A549 (cell line): ENCODE measurements at regions not wholly inside any gene's neighbourhood (a gene's known extent, or its start where the extent isn't known, plus 50 kb on each side); places are given as distances from the start of the nearest gene placed in this dataset.

ENCODE experiments used
- ATAC-seq, 2 experiments: fragments of 200-7000 bp in 1 of 2; fragments of >200 bp in 1 of 2; cut with Nextera tagmentation in 1 of 2; cut with Tn5 transposase in 1 of 2; 3 replicates each; pipeline versions ENCODE4 v1.8.0 to v1.9.1; 2018 to 2020; ENCODE audit warnings: mild to moderate bottlenecking in 1 of 2, moderate library complexity in 1 of 2
- CTCF ChIA-PET: fragments of 300-600 bp; sonication (Branson Sonifier 250); formaldehyde crosslinking; extraction: SDS; loops from one replicate; lab custom pipeline; 2021; ENCODE audit warnings: antibody characterized with exemption, inconsistent platforms; lab: Yijun Ruan, JAX
- POLR2A ChIA-PET: fragments of 350-600 bp; formaldehyde crosslinking; extraction: SDS; loops from one replicate; lab custom pipeline; 2021; ENCODE audit warnings: antibody characterized with exemption, inconsistent platforms; lab: Yijun Ruan, JAX
- DNase-seq, 2 experiments: peaks; one replicate each; pipeline versions ENCODE4 v3.0.0 to v3.0.0-alpha.2; 2011 to 2016; ENCODE audit warnings: low read depth in 1 of 2, low spot score in 1 of 2
- FAIRE-seq: peaks from 2 replicates; lab custom pipeline; 2011; peaks lifted over from hg19 to GRCh38; lab: Jason Lieb, UNC
- H3K27ac ChIP-seq, 2 experiments: fragments of >200 bp; sonication (Bioruptor Twin); formaldehyde crosslinking; 3 replicates each; pipeline ENCODE4 v1.5.1; 2016 to 2017
- H3K4me1 ChIP-seq: fragments of >200 bp; sonication (Bioruptor Twin); formaldehyde crosslinking; 3 replicates; pipeline ENCODE4 v1.6.1; 2016
- H3K4me2 ChIP-seq: fragments of >200 bp; sonication (Bioruptor Twin); formaldehyde crosslinking; 3 replicates; pipeline ENCODE4 v1.6.1; 2016
- H3K4me3 ChIP-seq: fragments of >200 bp; sonication (Bioruptor Twin); formaldehyde crosslinking; 3 replicates; pipeline ENCODE4 v1.5.1; 2016
- H3K9me3 ChIP-seq: fragments of >200 bp; sonication (Bioruptor Twin); formaldehyde crosslinking; 3 replicates; pipeline ENCODE4 v1.6.1; 2016
- BCL3 ChIP-seq: fragments of >200 bp; sonication (Bioruptor Twin); formaldehyde crosslinking; IDR thresholded peaks from 3 replicates; pipeline ENCODE4 v1.6.1; 2016
- CEBPB ChIP-seq, 2 experiments: fragments of >200 bp in 1 of 2; sonication (Bioruptor Twin) in 1 of 2; formaldehyde crosslinking in 1 of 2; IDR thresholded peaks; 2 replicates each; pipeline ENCODE4 v1.6.1; 2012 to 2016
- CHD4 ChIP-seq: fragments of 200-600 bp; sonication (generic); IDR thresholded peaks from 2 replicates; pipeline ENCODE4 v1.6.1; 2016; ENCODE audit warnings: antibody characterized with exemption, mild to moderate bottlenecking, borderline replicate concordance
- HEYL ChIP-seq: fragments of 250-450 bp; sonication (Bioruptor Pico); IDR thresholded peaks from 2 replicates; pipeline ENCODE4 v1.8.0; 2021; ENCODE audit warnings: mild to moderate bottlenecking, moderate library complexity
- JUN ChIP-seq, 2 experiments: fragments of >200 bp; sonication (Bioruptor Twin); formaldehyde crosslinking; IDR thresholded peaks; 2 replicates in 1 of 2; 3 replicates in 1 of 2; pipeline ENCODE4 v1.6.1; 2016 to 2017
- JUNB ChIP-seq: fragments of >200 bp; sonication (Bioruptor Twin); formaldehyde crosslinking; IDR thresholded peaks from 2 replicates; pipeline ENCODE4 v1.6.1; 2016
- MAX ChIP-seq: IDR thresholded peaks from 2 replicates; pipeline ENCODE4 v1.6.1; 2012
- MYC ChIP-seq: IDR thresholded peaks from 2 replicates; pipeline ENCODE4 v1.6.1; 2012; ENCODE audit warnings: mild to moderate bottlenecking, inconsistent platforms, low read length, improper control_type of control experiment, borderline replicate concordance
- NR3C1 ChIP-seq: fragments of >200 bp; sonication (Bioruptor Twin); formaldehyde crosslinking; IDR thresholded peaks from 3 replicates; pipeline ENCODE4 v1.6.1; 2017
- PHF8 ChIP-seq: fragments of 200-600 bp; sonication (generic); IDR thresholded peaks from 2 replicates; pipeline ENCODE4 v1.6.1; 2016; ENCODE audit warnings: low read depth, mild to moderate bottlenecking, antibody characterized with exemption, moderate library complexity, borderline replicate concordance
- POLR2A ChIP-seq: IDR thresholded peaks from 2 replicates; pipeline ENCODE4 v1.6.1; 2012; ENCODE audit warnings: mild to moderate bottlenecking, low read length
- RAD21 ChIP-seq, 2 experiments: fragments of >200 bp in 1 of 2; sonication (Bioruptor Twin) in 1 of 2; formaldehyde crosslinking in 1 of 2; IDR thresholded peaks in 1 of 2; conservative IDR thresholded peaks in 1 of 2; 2 replicates in 1 of 2; 3 replicates in 1 of 2; pipeline ENCODE4 v1.6.1; 2012 to 2018; ENCODE audit warnings: inconsistent platforms in 1 of 2
- RARB ChIP-seq: fragments of 250-450 bp; sonication (Bioruptor Pico); IDR thresholded peaks from 2 replicates; pipeline ENCODE4 v1.8.0; 2021; ENCODE audit warnings: mild to moderate bottlenecking, moderate library complexity
- RCOR1 ChIP-seq: fragments of 150-350 bp; IDR thresholded peaks from 2 replicates; pipeline ENCODE4 v1.6.1; 2014; ENCODE audit warnings: antibody characterized with exemption, low read length, low read depth
- RFX5 ChIP-seq: fragments of 450-650 bp; IDR thresholded peaks from 2 replicates; pipeline ENCODE4 v1.7.1; 2014; ENCODE audit warnings: antibody characterized with exemption, mild to moderate bottlenecking, moderate library complexity
- SMC3 ChIP-seq: fragments of >200 bp; sonication (Bioruptor Twin); formaldehyde crosslinking; IDR thresholded peaks from 3 replicates; pipeline ENCODE4 v1.6.1; 2018; ENCODE audit warnings: inconsistent platforms
- SREBF2 ChIP-seq: fragments of 450-650 bp; IDR thresholded peaks from 2 replicates; pipeline ENCODE4 v1.6.1; 2014; ENCODE audit warnings: mild to moderate bottlenecking, moderate library complexity
- TP53 ChIP-seq: fragments of 250-450 bp; sonication (Bioruptor Pico); IDR thresholded peaks from 2 replicates; pipeline ENCODE4 v1.5.0; 2021; ENCODE audit warnings: mild to moderate bottlenecking, moderate library complexity
- ZC3H11A ChIP-seq: fragments of 450-650 bp; IDR thresholded peaks from 2 replicates; pipeline ENCODE4 v1.6.1; 2014; ENCODE audit warnings: antibody characterized with exemption, mild to moderate bottlenecking
- ZNF302 ChIP-seq: fragments of 250-450 bp; sonication (Bioruptor Pico); IDR thresholded peaks from 2 replicates; pipeline ENCODE4 v1.9.0; 2021; ENCODE audit warnings: inconsistent platforms, mild to moderate bottlenecking, moderate library complexity
- ZSCAN20 ChIP-seq: fragments of 250-450 bp; sonication (Bioruptor Pico); IDR thresholded peaks from 2 replicates; pipeline ENCODE4 v1.8.0; 2022; ENCODE audit warnings: mild to moderate bottlenecking, moderate library complexity
- WGBS: methylation state at CpG from one replicate; pipeline ENCODE4 v1.1.6; 2017; ENCODE audit errors: missing lambda C conversion rate; 5-methylcytosine and 5-hydroxymethylcytosine counted together
- TF ChIP-seq, protein P1 (sequence below): fragments of 450-650 bp; IDR thresholded peaks from 2 replicates; pipeline ENCODE4 v1.6.1; 2014; ENCODE audit warnings: antibody characterized with exemption

DNA sequence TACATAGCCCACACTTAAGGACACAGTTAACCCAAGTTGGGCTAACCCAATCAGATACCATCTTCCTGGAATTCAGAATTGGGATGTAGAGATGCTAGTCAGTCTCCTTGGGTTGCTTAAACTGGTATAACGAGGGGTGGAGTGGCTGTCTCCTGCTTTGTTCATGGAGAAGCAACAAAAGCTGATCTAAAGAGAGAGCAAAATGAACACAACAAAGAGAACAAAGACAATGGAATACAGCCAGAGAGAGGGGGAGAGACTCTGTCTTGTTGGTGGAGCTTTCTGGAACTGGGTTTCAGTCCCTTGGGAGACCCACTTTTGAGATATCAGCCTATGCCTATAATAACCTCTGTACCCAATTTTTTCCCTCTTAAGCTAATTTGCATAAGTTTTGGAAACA, 138.1 kb downstream of the ATG4C start:
- CTCF ChIA-PET = interaction anchor here (0.6 kb wide), 1 partner anchor 370 kb away, joined by 3 read pairs; no protein-coding TSS in a partner anchor
- ATAC-seq (no peak), DNase-seq (no peak), FAIRE-seq (no peak)
- Histone ChIP-seq H3K27ac (no peak overlapping the region), H3K4me1 (no peaks in the 10 kb centered on the region), H3K4me3 (no peak overlapping the region), H3K4me2 (no peak overlapping the region), H3K9me3 (no peaks in the 10 kb centered on the region)
- TF ChIP-seq BCL3 = no peak
- no peak for TF ChIP-seq JUNB
- no peak for TF ChIP-seq JUN (IDR thresholded peaks at IDR 0.05)
- POLR2A ChIA-PET = no interaction called here
- WGBS = 33% methylated on average over 1 of the region's 1 CpG

DNA sequence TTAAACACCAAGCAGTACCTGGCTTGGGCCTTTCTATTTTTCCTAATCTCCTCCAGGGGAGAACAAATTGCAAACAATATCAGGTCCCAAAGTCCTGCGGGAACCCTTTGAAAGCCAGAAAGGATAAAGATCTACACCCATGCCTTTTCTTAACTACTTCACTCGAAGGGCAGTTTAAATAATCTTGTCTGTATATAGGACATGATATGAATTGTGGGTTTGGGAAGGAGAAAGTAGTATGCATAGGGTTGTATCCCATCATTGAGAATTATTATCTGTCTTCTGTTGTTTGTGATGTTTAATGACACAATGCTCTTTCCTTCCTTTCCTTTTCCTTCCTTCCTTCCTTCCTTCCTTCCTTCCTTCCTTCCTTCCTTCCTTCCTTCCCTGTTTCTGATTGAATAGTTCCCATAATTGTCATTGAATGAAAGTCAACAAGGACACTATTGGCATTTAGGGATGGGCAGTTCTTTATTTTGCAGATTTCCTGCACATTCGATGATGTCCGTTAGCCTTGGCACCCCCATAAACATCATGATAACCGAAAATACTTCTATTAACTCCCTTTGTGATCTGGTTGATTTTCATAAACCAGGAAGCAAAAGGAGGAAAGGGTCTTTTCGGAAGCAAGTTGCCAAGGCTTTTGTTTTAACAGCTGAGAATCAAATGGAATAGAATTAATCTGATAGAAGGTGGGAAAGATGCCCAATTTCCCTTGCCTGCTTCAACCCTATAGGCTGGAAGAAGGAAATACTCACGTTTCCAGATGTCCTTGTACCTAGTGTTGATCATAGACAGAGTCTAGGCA, 141.3 kb downstream of the ATG4C start:
- no peak for ATAC-seq
- Histone ChIP-seq H3K27ac (no peak overlapping the region), H3K4me3 (no peak overlapping the region), H3K4me2 (no peak overlapping the region), H3K9me3 (no peaks in the 10 kb centered on the region), H3K4me1 (no peaks in the 10 kb centered on the region)
- WGBS = 31% methylated on average over 7 of the region's 7 CpGs
- no peak for DNase-seq
- FAIRE-seq = no peak
- TF ChIP-seq, protein P1, sequence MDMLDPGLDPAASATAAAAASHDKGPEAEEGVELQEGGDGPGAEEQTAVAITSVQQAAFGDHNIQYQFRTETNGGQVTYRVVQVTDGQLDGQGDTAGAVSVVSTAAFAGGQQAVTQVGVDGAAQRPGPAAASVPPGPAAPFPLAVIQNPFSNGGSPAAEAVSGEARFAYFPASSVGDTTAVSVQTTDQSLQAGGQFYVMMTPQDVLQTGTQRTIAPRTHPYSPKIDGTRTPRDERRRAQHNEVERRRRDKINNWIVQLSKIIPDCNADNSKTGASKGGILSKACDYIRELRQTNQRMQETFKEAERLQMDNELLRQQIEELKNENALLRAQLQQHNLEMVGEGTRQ = no peak
- TF ChIP-seq SMC3 (no peak), PHF8 (no peak), RCOR1 (no peak), CEBPB (IDR thresholded peaks at IDR 0.05) (no peak), CHD4 (no peak), POLR2A (no peak), ZNF302 (CRISPR knock-in tag) (no peak), RARB (CRISPR knock-in tag) (no peak), TP53 (CRISPR knock-in tag) (no peak), NR3C1 (no peak), HEYL (CRISPR knock-in tag) (no peak), MYC (no peak), MAX (no peak), ZSCAN20 (CRISPR knock-in tag) (no peak), RAD21 (conservative IDR thresholded peaks at IDR 0.05 in 1 of 2, IDR thresholded peaks at IDR 0.05 in 1 of 2) (no peak)
- CTCF ChIA-PET = no interaction called here
- POLR2A ChIA-PET = no interaction called here

- DNase-seq (no peak), ATAC-seq (no peak), FAIRE-seq (no peak)
- no peaks in the 10 kb centered on the region for H3K9me3 ChIP-seq
- TF ChIP-seq ZSCAN20 (CRISPR knock-in tag) (no peak), RAD21 (conservative IDR thresholded peaks at IDR 0.05 in 1 of 2, IDR thresholded peaks at IDR 0.05 in 1 of 2) (no peak), SMC3 (no peak), RFX5 (no peak), ZC3H11A (no peak), SREBF2 (no peak)
- H3K4me3 ChIP-seq = no peak overlapping the region
- H3K4me1 ChIP-seq = no peaks in the 10 kb centered on the region
- ChIA-PET POLR2A (no interaction called here), CTCF (no interaction called here)
- no peak overlapping the region for H3K4me2 ChIP-seq
- WGBS = 30% methylated on average over 4 of the region's 4 CpGs
- H3K27ac ChIP-seq = no peak overlapping the region
Measured at GRCh38 chr1:62926681-62927252, 142.8 kb downstream of the ATG4C start.
